HG03139 (cell line): ENCODE measurements at regions not wholly inside any gene's neighbourhood (a gene's known extent, or its start where the extent isn't known, plus 50 kb on each side); places are given as distances from the start of the nearest gene placed in this dataset.

Experiments
- ATAC-seq: cut with Tn5 transposase; IDR thresholded peaks from one replicate; pipeline ENCODE4 v1.9.1; 2021; ENCODE audit not compliant: unreplicated experiment

DNA sequence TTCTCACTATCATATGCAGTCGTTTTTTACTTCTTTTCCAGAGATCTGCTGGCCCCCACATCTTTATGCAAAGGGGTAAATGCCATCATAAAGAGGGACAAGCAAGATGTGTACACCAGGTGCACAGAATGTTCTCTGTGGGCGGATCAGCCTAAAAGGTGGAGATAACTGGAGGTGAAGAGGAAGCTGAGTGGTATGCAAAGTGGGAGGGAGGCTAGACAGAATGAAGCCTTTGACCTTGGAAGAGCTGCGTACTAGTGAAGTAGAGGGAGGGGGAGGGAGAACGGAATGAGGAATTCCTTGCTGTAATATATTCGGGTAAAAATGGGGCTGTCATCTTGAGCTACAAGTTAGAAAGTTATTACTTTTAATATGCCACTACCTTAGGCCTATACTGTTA, 287.5 kb upstream of the VRK2 start:
- no peak for ATAC-seq

- ATAC-seq: peak; percentile 90
Measured at GRCh38 chr2:57759822-57760300, 286.7 kb upstream of the VRK2 start.

- peak; percentile 64 for ATAC-seq
Measured at GRCh38 chr2:57760381-57760801, 286.2 kb upstream of the VRK2 start.

- no peak for ATAC-seq
Measured at GRCh38 chr2:57776916-57777315, 269.7 kb upstream of the VRK2 start.

- ATAC-seq: no peak
Measured at GRCh38 chr2:57782587-57782986, 264.0 kb upstream of the VRK2 start.

DNA sequence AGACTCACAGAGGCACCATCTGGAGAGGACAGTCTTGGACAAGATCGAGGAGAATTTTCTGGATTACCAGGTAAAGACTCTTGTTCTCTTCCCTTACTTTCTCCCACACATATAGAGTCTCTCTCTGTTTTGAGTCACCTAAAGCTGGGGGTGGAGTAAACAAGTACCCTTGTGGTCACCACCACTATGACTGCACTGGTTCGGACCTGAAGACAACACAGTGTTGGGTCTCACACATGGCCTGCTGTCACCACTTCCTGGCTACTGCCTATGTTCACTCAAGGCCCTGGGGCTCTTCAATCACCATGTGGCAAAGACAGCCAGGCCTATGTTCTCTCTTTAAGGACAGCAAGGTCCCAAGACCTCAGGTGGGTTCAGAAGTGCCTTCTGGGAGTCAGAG, 253.3 kb upstream of the VRK2 start:
- no peak for ATAC-seq

DNA sequence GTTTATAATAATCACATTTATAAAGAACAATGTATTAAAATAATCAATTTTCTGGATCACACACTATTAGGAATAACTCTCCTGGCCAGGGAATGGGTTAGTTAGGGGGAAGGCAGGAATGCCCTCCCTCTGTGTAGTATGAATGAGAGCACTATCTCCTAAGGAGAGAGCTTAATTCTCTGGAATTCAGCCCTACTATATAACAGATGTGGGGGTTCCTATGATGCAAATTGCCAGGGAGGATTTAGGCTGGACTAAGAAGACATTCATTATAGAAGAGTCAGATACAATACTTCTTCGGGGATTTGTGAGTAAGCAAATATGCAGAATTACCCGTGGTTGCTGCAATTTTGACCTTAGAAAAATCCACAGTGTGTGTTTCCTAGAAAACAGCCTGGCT, 250.1 kb upstream of the VRK2 start:
- ATAC-seq: no peak

- no peak for ATAC-seq
Measured at GRCh38 chr2:57798346-57798745, 248.3 kb upstream of the VRK2 start.

DNA sequence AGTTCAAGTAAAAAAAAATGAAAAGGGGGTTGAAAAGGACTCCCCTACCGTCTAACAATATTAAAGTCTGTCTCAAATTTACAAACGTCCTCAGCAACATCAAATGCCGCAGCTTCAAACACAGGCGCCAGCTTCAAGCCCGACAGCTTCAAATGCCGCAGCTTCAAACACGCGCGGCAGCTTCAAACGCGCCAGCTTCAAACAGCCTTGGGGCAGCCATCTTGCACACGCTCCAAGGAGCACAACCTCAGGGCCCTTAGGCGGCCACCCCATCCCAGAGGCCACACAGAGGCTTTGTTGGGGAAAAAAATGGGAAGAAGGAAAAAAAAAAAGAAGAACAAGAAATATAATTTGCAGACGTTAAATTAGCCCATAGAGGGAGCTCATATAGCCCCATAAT, 244.4 kb upstream of the VRK2 start:
- ATAC-seq: no peak

DNA sequence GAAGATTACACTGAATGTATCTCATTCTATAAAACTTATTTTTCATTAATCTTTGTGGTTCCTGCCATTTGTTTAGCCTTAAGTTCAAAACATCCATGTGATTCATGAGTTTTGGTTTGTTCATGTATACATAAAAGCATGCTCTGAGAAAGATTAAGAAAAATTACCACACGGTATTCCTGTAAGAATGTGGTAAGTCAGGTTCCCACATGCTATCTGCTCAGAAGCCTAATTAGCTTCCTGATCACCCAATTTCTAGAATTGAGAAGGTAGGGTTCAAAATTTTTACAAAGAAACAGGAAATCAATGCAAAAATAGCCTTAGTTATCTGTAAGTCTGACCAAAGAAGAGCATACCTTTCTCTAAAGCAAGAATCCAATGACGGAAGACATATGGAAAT, 241.6 kb upstream of the VRK2 start:
- no peak for ATAC-seq

DNA sequence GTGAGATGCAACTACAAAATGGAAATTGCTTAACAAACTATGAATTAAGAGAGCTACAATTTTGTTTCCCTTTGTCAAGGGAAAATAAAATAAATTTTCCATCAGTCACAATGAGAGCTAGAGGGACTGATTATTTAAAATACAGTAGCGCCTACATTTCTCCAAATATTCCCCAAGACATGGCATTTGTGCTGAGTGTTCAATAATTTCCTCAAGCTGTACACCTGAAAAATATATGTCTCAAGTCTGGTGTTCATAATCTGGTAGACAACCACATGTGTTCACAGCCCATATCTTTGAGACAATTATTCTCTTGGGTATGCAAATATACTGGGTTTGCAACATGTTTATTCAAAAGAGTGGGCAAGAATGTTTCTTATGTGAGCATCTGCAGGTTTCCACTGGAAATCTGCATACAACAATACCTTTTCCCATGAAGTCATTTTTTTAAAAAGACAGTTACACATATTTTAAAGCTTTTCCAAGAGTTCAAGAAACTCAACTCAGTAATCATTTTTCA, 240.1 kb upstream of the VRK2 start:
- ATAC-seq: no peak

GRCh38 chr2:57809230-57809629, 237.4 kb upstream of the VRK2 start:
- peak; percentile 83 for ATAC-seq

GRCh38 chr2:57821088-57821487, 225.5 kb upstream of the VRK2 start:
- no peak for ATAC-seq

DNA sequence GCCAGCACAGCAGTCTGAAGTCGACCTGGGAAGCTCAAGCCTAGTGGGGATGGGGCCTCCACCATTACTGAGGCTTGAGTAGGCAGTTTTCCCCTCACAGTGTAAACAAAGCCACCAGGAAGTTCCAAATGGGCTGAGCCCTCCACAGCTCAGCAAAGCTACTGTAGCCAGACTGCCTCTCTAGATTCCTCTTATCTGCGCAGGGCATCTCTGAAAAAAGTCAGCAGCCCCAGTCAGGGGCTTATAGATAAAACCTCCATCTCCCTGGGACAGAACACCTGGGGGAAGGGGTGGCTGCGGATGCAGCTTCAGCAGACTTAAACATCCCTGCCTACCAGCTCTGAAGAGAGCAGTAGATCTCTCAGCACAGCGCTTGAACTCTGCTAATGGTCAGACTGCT, 218.4 kb upstream of the VRK2 start:
- no peak for ATAC-seq

- ATAC-seq: no peak
Measured at GRCh38 chr2:57834666-57835065, 211.9 kb upstream of the VRK2 start.

DNA sequence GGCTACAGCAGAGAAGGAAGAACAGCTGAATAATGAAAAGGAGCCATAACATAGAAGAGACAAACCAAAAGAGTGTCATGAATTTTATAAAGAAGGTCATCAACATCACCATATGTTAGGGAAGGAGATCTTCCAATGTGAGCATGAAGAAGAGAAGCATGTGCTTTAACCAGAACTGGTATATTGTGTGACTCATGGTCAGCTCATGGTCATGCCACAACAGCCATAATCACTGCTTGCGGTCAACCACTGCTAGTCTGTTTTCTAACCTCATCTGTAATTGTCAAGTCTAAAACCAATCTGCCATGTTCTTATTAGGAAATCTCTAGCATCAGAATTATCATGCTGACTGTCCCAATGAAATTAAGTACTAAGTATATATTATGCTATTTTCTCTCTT, 204.1 kb upstream of the VRK2 start:
- no peak for ATAC-seq

- no peak for ATAC-seq
Measured at GRCh38 chr2:57843158-57843557, 203.4 kb upstream of the VRK2 start.

DNA sequence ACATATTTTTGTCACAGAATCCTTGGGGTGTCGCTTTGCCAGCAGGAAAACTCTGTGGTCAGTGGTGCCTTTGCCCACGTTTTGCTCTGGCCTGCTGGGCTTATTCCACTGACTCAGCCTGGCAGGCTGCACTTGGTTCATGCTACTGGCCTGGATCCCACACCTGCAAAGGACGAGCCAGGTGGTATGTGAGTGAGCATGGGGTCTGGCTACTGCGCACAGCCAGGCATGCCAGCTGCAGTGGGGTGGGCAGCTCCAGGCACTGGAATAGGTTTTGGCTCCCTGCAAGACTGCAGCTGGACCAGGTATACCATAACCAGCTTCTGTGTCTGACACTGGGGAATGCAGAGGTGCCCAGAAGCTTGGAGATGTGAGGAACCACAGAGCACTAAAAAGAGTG, 197.9 kb upstream of the VRK2 start:
- ATAC-seq: no peak

DNA sequence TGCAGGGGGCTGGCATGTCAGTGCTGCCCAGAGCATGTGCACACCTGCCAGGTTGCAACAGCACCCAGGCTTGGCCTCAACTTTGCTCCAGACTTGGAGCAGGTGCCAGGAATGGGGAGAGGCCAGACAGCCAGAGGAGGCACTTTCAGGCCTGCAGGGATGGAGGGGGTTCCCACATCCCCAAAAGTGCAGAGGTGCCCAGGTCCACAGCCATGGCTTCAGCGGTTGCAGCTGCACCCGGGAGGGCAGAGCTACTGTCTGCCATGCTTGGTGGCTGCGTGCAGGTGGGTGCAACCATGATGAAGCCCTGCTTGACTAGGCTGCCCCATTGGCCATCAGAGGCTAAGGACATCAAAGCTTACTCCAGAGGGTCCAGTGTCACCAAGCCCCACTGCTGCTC, 196.8 kb upstream of the VRK2 start:
- ATAC-seq: no peak

DNA sequence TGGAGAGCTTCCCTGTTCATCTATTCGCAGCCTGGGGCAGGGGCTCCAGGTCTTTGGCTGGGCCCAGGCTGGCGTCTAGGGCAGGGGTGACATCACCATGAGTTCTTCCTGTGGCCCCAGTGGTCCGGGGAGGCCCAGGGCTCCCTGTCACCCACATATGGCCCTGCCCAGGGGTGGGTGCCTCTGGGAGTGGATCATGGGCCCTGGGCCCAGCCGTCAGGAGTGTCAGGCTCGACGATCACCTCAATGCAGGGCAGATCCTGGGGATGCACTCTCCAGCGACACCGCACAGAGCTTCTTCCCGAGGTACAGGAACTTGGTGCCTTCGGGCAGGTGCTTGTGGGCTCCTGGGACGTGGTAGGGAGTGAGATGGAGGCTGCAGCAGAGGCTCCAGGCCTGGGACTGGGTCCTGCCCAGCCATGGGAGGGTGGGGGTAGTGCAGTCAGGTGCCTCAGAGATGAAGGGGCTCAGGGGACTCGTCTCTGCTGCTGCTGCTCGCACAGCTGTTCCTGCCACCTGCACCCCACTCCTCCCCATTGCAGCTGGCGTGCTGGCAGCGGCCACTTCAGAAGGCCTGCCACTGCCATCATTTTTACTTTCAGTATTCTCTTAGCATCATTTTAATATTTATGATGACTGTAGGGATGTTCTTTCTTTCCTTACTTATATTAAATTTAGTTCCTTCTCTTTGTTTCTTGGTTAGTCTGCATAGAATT, 196.0 kb upstream of the VRK2 start:
- ATAC-seq: no peak

DNA sequence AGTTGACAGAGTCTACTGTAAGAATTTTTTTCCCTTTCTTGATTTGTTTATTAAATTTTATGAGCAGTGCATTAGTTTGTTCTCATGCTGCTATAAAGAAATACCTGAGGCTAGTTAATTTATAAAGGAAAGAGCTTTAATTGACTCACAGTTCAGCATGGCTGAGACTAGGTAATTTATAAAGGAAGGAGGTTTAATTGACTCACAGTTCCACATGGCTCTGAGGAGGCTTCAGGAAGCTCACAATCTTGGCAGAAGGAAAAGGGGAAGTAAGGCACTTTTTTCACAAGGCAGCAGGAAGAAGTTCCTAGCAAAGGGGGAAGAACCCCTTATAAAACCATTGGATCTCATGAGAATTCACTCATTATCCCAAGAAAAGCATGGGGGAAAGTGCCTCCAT, 191.4 kb upstream of the VRK2 start:
- no peak for ATAC-seq

GRCh38 chr2:57859755-57860154, 186.9 kb upstream of the VRK2 start:
- ATAC-seq: no peak

GRCh38 chr2:57862153-57862552, 184.5 kb upstream of the VRK2 start:
- ATAC-seq: no peak
